ENCODE measurements at regions not wholly inside any gene's neighbourhood (a gene's known extent, or its start where the extent isn't known, plus 50 kb on each side); places are given as distances from the start of the nearest gene placed in this dataset.
A peak's percentile ranks its signal among the peaks of the same experiment; 100 is the strongest.

- Histone ChIP-seq H3K27me3 (ENCODE audit: control insufficient read depth, insufficient read depth) (no peaks in the 10 kb centered on the region), H3K27ac (ENCODE audit: low read length) (no peak overlapping the region), H3K4me1 (ENCODE audit: control insufficient read depth, insufficient read depth, low read length) (no peaks in the 10 kb centered on the region), H3K4me3 (ENCODE audit: low read length) (no peak overlapping the region), H3K9me3 (ENCODE audit: control insufficient read depth, low read length) (no peaks in the 10 kb centered on the region)
- DNase-seq: no peak
- intact Hi-C loops (cut with DNase I): no loop called here
- WGBS: 67% methylated on average over 2 of the region's 2 CpGs
- no peak for ATAC-seq
Observed at GRCh38 chr13:65856431-65856830, 1373.7 kb downstream of the PCDH9 start.

DNA sequence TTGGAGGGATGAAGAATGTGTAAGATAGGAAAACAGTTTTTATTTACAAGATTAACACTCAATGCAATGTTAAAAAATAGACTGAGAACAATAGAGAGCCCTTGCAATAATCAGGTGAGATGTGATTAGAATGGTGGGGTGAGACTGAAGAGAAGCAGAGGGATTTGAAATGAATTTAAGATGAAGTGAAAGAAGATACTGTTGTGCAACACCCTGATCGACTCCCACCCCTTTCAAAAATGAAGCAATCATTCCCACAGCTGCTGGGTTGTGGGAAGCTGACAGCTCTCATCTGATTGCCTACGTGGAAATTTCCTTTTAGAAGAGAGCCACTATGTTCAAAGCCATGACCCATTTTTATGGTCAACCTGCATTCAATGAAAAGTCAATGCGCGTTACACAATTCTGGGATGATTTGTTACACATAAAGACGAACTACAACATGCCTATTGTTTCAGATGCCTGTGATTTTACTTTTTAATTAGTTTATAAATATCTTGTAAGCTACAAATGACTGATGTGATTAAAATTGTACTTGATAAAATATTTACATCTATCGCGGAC is 1374.8 kb downstream of the PCDH9 start:
- no peaks in the 10 kb centered on the region for H3K27me3 ChIP-seq (ENCODE audit: control insufficient read depth, insufficient read depth)
- DNase-seq (no peak), ATAC-seq (no peak)
- no peak overlapping the region for H3K4me3 ChIP-seq (ENCODE audit: low read length)
- no peaks in the 10 kb centered on the region for H3K4me1 ChIP-seq (ENCODE audit: control insufficient read depth, insufficient read depth, low read length)
- intact Hi-C loops (cut with DNase I): no loop called here
- H3K27ac ChIP-seq (ENCODE audit: low read length): no peak overlapping the region
- no peaks in the 10 kb centered on the region for H3K9me3 ChIP-seq (ENCODE audit: control insufficient read depth, low read length)
- WGBS: 72% methylated on average over 7 of the region's 7 CpGs

GRCh38 chr13:65854431-65854830 is 1375.7 kb downstream of the PCDH9 start:
- Histone ChIP-seq H3K27ac (ENCODE audit: low read length) (no peak overlapping the region), H3K4me1 (ENCODE audit: control insufficient read depth, insufficient read depth, low read length) (no peaks in the 10 kb centered on the region), H3K4me3 (ENCODE audit: low read length) (no peak overlapping the region), H3K9me3 (ENCODE audit: control insufficient read depth, low read length) (no peaks in the 10 kb centered on the region), H3K27me3 (ENCODE audit: control insufficient read depth, insufficient read depth) (no peaks in the 10 kb centered on the region)
- DNase-seq (no peak), ATAC-seq (no peak)
- 52% methylated on average over 3 of the region's 3 CpGs for WGBS
- intact Hi-C loops (cut with DNase I): no loop called here

GRCh38 chr13:65844266-65844841 is 1385.8 kb downstream of the PCDH9 start:
- no peak overlapping the region for H3K27ac ChIP-seq (ENCODE audit: low read length)
- ATAC-seq: no peak

DNA sequence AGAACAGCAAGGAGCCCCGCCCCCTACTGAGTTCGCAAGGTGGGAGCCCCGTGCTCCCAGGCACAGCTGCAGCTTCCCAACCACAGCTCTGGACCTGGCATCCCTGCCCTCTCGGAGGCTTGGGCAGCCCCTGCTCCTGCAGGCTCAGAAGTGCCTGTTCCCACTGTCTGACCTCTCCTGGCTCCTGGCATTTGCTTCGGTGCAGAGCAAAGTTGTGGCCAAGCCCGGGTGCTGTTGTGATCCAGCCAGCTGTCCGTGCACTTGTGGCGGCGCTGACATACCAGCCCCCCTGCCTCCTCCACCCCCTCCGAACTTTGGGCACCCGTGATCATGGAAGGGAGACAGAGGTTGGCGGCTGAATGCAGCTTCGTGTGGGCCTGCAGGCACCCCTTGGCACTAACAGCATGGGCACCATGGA is 1386.8 kb downstream of the PCDH9 start:
- 88% methylated on average over 13 of the region's 13 CpGs for WGBS
- Histone ChIP-seq H3K9me3 (ENCODE audit: control insufficient read depth, low read length) (no peaks in the 10 kb centered on the region), H3K4me3 (ENCODE audit: low read length) (no peak overlapping the region), H3K27ac (ENCODE audit: low read length) (no peak overlapping the region), H3K4me1 (ENCODE audit: control insufficient read depth, insufficient read depth, low read length) (no peaks in the 10 kb centered on the region), H3K27me3 (ENCODE audit: control insufficient read depth, insufficient read depth) (no peaks in the 10 kb centered on the region)
- no peak for ATAC-seq
- DNase-seq: peak in 2 of 3 donors; percentile 18 to 37
- intact Hi-C loops (cut with DNase I): no loop called here

More at GRCh38 chr13:65844266-65844841, 1385.8 kb downstream of the PCDH9 start:
- WGBS: 95% methylated on average over 22 of the region's 22 CpGs
- no peaks in the 10 kb centered on the region for H3K4me1 ChIP-seq (ENCODE audit: control insufficient read depth, insufficient read depth, low read length)
- no peak overlapping the region for H3K4me3 ChIP-seq (ENCODE audit: low read length)
- DNase-seq: peak in 1 of 3 donors; percentile 35
- H3K27me3 ChIP-seq (ENCODE audit: control insufficient read depth, insufficient read depth): no peaks in the 10 kb centered on the region
- H3K9me3 ChIP-seq (ENCODE audit: control insufficient read depth, low read length): no peaks in the 10 kb centered on the region
- intact Hi-C loops (cut with DNase I): no loop called here

DNA sequence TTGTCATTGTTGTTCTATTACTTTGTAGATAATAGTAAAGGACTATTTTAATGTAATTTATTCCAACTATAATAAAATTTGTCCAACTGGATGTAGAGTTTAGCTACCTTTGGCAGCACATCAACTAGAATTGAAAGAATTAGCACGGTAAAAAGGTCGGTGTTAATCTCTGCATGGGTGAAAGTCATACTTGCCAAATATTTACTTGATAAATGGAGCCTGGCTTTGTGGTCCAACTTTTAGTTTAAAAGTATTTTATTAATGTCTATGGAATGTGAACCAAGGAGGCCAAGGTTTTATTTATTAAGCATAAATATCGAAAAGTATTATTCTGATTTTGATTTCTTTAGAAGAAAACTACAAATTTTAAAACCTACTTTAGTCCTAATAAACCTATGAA is 1389.0 kb downstream of the PCDH9 start:
- no peak for ATAC-seq
- 46% methylated on average over 3 of the region's 3 CpGs for WGBS

GRCh38 chr13:65836066-65836465 is 1394.1 kb downstream of the PCDH9 start:
- Histone ChIP-seq H3K4me3 (ENCODE audit: low read length) (no peak overlapping the region), H3K4me1 (ENCODE audit: control insufficient read depth, insufficient read depth, low read length) (no peaks in the 10 kb centered on the region), H3K9me3 (ENCODE audit: control insufficient read depth, low read length) (no peaks in the 10 kb centered on the region), H3K27me3 (ENCODE audit: control insufficient read depth, insufficient read depth) (no peaks in the 10 kb centered on the region), H3K27ac (ENCODE audit: low read length) (no peak overlapping the region)
- intact Hi-C loops (cut with DNase I): no loop called here
- no peak for ATAC-seq
- no peak for DNase-seq

More for the DNA sequence above, 1389.0 kb downstream of the PCDH9 start:
- no peaks in the 10 kb centered on the region for H3K9me3 ChIP-seq (ENCODE audit: control insufficient read depth, low read length)
- DNase-seq: no peak
- no peak overlapping the region for H3K27ac ChIP-seq (ENCODE audit: low read length)
- H3K4me1 ChIP-seq (ENCODE audit: control insufficient read depth, insufficient read depth, low read length): no peaks in the 10 kb centered on the region
- H3K27me3 ChIP-seq (ENCODE audit: control insufficient read depth, insufficient read depth): no peaks in the 10 kb centered on the region
- no peak overlapping the region for H3K4me3 ChIP-seq (ENCODE audit: low read length)
- intact Hi-C loops (cut with DNase I): no loop called here

DNA sequence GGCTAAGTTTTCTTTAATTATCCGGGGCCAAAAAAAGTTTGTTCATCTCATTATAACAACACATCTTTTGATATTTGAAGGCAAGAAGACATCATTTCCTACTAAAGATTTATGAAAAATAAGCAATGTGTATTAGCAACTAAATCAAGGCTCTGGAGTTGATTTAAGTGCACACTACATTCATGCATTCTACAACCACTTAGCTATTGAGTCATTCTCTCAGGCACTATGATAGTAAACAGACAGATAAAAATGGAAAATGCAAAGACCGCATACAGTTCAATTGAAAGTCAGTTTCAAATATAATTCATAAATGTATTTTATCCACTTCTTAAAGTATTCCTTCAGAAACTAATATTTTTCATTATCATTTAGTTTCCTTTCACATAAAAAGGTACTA is 1395.2 kb downstream of the PCDH9 start:
- Histone ChIP-seq H3K4me1 (ENCODE audit: control insufficient read depth, insufficient read depth, low read length) (no peaks in the 10 kb centered on the region), H3K9me3 (ENCODE audit: control insufficient read depth, low read length) (no peaks in the 10 kb centered on the region), H3K4me3 (ENCODE audit: low read length) (no peak overlapping the region), H3K27me3 (ENCODE audit: control insufficient read depth, insufficient read depth) (no peaks in the 10 kb centered on the region), H3K27ac (ENCODE audit: low read length) (no peak overlapping the region)
- WGBS: 46% methylated on average over 2 of the region's 2 CpGs
- DNase-seq (no peak), ATAC-seq (no peak)
- intact Hi-C loops (cut with DNase I): no loop called here

DNA sequence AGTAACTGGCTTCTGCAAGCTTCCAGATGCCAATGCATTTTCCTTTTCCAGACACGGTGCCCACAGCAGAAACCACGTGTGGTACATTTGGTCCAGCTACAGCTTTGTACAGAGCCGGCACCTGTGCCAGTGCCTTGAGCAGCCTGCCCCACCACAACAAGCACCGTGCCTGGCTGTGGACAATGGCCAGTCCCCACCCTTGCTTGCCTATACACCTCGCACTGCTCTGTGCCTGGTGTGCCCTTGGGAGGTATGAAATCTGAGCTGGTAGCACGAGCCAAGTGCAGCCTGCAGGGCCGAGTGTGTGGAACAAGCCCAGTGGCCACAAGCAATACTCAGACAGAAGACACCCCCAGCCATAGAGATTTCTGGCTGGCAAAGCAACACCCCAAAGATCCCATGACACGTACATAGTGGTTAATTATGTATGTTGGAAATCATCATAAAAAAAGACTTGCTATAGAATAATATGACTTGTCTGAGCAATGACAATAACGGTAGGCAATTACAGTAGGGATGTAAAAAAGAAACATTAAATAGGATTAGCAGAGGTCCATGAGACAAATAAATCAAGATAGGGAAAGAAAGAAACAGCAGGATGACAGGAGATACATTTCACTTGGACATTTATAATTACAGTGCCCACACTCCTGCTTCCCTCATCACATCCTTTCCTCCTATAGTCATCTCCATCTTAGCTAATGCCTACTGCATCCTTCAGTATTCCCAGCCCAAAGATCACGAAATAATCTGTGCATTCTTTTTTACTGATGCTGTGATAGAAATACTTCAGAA is 1399.5 kb downstream of the PCDH9 start:
- WGBS: 84% methylated on average over 10 of the region's 10 CpGs
- H3K27me3 ChIP-seq (ENCODE audit: control insufficient read depth, insufficient read depth): no peaks in the 10 kb centered on the region
- intact Hi-C loops (cut with DNase I): no loop called here
- H3K27ac ChIP-seq (ENCODE audit: low read length): no peak overlapping the region
- no peak overlapping the region for H3K4me3 ChIP-seq (ENCODE audit: low read length)
- DNase-seq: no peak
- H3K4me1 ChIP-seq (ENCODE audit: control insufficient read depth, insufficient read depth, low read length): no peaks in the 10 kb centered on the region
- H3K9me3 ChIP-seq (ENCODE audit: control insufficient read depth, low read length): no peaks in the 10 kb centered on the region
- peak in 1 of 2 donors; percentile 40 for ATAC-seq

DNA sequence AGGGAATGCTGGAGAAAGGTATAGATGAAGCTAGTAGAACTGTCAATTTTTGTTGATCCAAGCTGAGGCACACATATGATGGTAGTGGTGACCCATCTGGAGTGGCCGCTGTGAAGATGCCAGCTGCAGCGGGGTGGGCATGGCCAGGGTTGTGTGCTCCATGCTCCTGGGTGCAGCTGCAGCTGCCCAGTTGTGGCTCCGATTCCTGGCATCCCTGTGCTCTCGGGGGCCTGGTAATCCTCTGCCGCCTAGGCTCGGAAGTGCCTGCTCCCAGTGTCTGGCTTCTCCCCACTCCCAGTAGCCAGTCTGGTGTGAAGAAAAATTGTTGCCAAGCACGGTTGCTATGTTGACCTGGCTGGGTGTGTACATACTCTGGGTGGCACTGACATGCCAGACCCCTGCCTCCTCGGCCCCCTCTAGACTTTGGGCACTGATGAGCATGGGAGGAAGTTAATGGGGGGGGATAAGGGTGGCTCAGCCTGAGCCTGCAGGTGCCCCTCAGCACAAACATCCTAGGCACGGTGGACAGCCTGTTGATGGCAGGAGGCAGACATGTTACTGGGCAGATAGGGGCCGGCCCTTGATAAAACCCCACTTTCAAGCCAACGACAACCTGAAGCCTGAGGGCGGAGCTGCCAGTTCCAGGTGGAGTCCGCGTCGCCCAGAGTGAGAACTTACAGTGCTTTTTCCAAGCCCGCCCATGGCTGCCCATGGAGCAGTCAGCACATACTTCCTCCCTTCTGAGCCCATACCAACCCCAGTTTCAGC is 1400.7 kb downstream of the PCDH9 start:
- 91% methylated on average over 16 of the region's 16 CpGs for WGBS
- Histone ChIP-seq H3K9me3 (ENCODE audit: control insufficient read depth, low read length) (no peaks in the 10 kb centered on the region), H3K4me3 (ENCODE audit: low read length) (no peak overlapping the region), H3K27me3 (ENCODE audit: control insufficient read depth, insufficient read depth) (no peaks in the 10 kb centered on the region), H3K27ac (ENCODE audit: low read length) (no peak overlapping the region), H3K4me1 (ENCODE audit: control insufficient read depth, insufficient read depth, low read length) (no peaks in the 10 kb centered on the region)
- intact Hi-C loops (cut with DNase I): no loop called here
- DNase-seq (no peak), ATAC-seq (no peak)

- no peak for ATAC-seq
- DNase-seq: no peak
- H3K27me3 ChIP-seq (ENCODE audit: control insufficient read depth, insufficient read depth): no peaks in the 10 kb centered on the region
- no peaks in the 10 kb centered on the region for H3K4me1 ChIP-seq (ENCODE audit: control insufficient read depth, insufficient read depth, low read length)
- H3K4me3 ChIP-seq (ENCODE audit: low read length): no peak overlapping the region
- no peak overlapping the region for H3K27ac ChIP-seq (ENCODE audit: low read length)
- intact Hi-C loops (cut with DNase I): no loop called here
- H3K9me3 ChIP-seq (ENCODE audit: control insufficient read depth, low read length): no peaks in the 10 kb centered on the region
- WGBS: 70% methylated on average over 5 of the region's 5 CpGs
Observed at GRCh38 chr13:65826657-65827056, 1403.5 kb downstream of the PCDH9 start.
